GM23338 (cell line): ENCODE measurements at regions not wholly inside any gene's neighbourhood (a gene's known extent, or its start where the extent isn't known, plus 50 kb on each side); places are given as distances from the start of the nearest gene placed in this dataset.

ENCODE experiments used
- ATAC-seq: fragments of 200-7000 bp; cut with Tn5 transposase; 3 replicates; pipeline ENCODE4 v1.9.1; 2020
- DNase-seq: peaks from one replicate; pipeline ENCODE4 v3.0.0-alpha.2; 2015; ENCODE audit warnings: low spot score
- H2AFZ ChIP-seq: fragments of 200-600 bp; sonication (generic); 2 replicates; pipeline ENCODE4 v1.8.0; 2016; ENCODE audit warnings: antibody characterized with exemption, mild to moderate bottlenecking, moderate library complexity
- H3F3A ChIP-seq: fragments of 200-600 bp; sonication (generic); replicated peaks from 2 replicates; pipeline ENCODE4 v1.8.0; 2017; ENCODE audit warnings: antibody characterized with exemption, mixed run types, low read depth
- H3K27ac ChIP-seq: fragments of 200-600 bp; sonication (generic); 2 replicates; pipeline ENCODE4 v1.6.1; 2016; ENCODE audit warnings: low read depth
- H3K27me3 ChIP-seq: fragments of 200-600 bp; sonication (generic); 2 replicates; pipeline ENCODE4 v1.8.0; 2016; ENCODE audit warnings: mild to moderate bottlenecking, mixed run types, moderate library complexity; ENCODE audit not compliant: insufficient read depth
- H3K36me3 ChIP-seq: fragments of 200-600 bp; sonication (generic); 2 replicates; pipeline ENCODE4 v1.8.0; 2016; ENCODE audit warnings: mild to moderate bottlenecking; ENCODE audit not compliant: insufficient read depth
- H3K4me1 ChIP-seq: fragments of 200-600 bp; sonication (generic); 2 replicates; pipeline ENCODE4 v1.8.0; 2016; ENCODE audit warnings: mild to moderate bottlenecking, moderate library complexity; ENCODE audit not compliant: insufficient read depth
- H3K4me2 ChIP-seq: fragments of 200-600 bp; sonication (generic); 2 replicates; pipeline ENCODE4 v1.7.1; 2017; ENCODE audit warnings: mixed run types
- H3K4me3 ChIP-seq: fragments of 200-600 bp; sonication (generic); 2 replicates; pipeline ENCODE4 v1.6.1; 2016; ENCODE audit warnings: mixed run types
- H3K79me2 ChIP-seq: fragments of 200-600 bp; sonication (generic); replicated peaks from 2 replicates; pipeline ENCODE4 v1.8.0; 2017; ENCODE audit warnings: mild to moderate bottlenecking; ENCODE audit not compliant: insufficient read depth
- H3K9me2 ChIP-seq: fragments of 200-600 bp; sonication (generic); 2 replicates; pipeline ENCODE4 v1.8.0; 2017; ENCODE audit not compliant: insufficient read depth
- H4K20me1 ChIP-seq: fragments of 200-600 bp; sonication (generic); replicated peaks from 2 replicates; pipeline ENCODE4 v1.8.0; 2017; ENCODE audit warnings: mild to moderate bottlenecking; ENCODE audit not compliant: insufficient read depth
- H3K27ac Mint-ChIP-seq: 2 replicates; pipeline ENCODE4 v1.8.0; 2020; ENCODE audit warnings: inconsistent platforms, mild to moderate bottlenecking, moderate library complexity, mixed read lengths
- H3K27me3 Mint-ChIP-seq: 3 replicates; pipeline ENCODE4 v1.8.0; 2022; ENCODE audit warnings: low read depth, mild to moderate bottlenecking, moderate library complexity, mixed read lengths, inconsistent platforms; ENCODE audit not compliant: insufficient read depth, poor library complexity
- H3K36me3 Mint-ChIP-seq: 3 replicates; pipeline ENCODE4 v1.8.0; 2021; ENCODE audit warnings: low read depth, mild to moderate bottlenecking, inconsistent platforms, moderate library complexity, mixed read lengths
- H3K4me1 Mint-ChIP-seq: 3 replicates; pipeline ENCODE4 v1.8.0; 2020; ENCODE audit warnings: mild to moderate bottlenecking, inconsistent platforms, mixed read lengths
- H3K4me3 Mint-ChIP-seq: 3 replicates; pipeline ENCODE4 v1.8.0; 2021; ENCODE audit warnings: moderate library complexity, mild to moderate bottlenecking, inconsistent platforms, mixed read lengths
- H3K9me3 Mint-ChIP-seq: 3 replicates; pipeline ENCODE4 v1.8.0; 2020; ENCODE audit warnings: moderate library complexity, mild to moderate bottlenecking, inconsistent platforms, mixed read lengths
- EZH2phosphoT487 ChIP-seq: fragments of 200-600 bp; sonication (generic); IDR thresholded peaks from one replicate; pipeline ENCODE4 v1.8.1; 2018; ENCODE audit warnings: antibody characterized with exemption; ENCODE audit not compliant: unreplicated experiment
- JUNB ChIP-seq: IDR thresholded peaks from one replicate; pipeline ENCODE4 v1.6.1; 2016; ENCODE audit warnings: antibody characterized with exemption; ENCODE audit not compliant: unreplicated experiment
- NANOG ChIP-seq: IDR thresholded peaks from 2 replicates; pipeline ENCODE4 v1.6.1; 2016; ENCODE audit warnings: antibody characterized with exemption, borderline replicate concordance
- POLR2AphosphoS5 ChIP-seq: IDR thresholded peaks from 2 replicates; pipeline ENCODE4 v1.6.1; 2016; ENCODE audit warnings: antibody characterized with exemption, low read depth
- ZNF114 ChIP-seq: fragments of 250-450 bp; sonication (Bioruptor Pico); IDR thresholded peaks from 2 replicates; pipeline ENCODE4 v1.5.0; 2020; ENCODE audit warnings: mild to moderate bottlenecking, moderate library complexity
- ZNF331 ChIP-seq: fragments of 250-450 bp; sonication (Bioruptor Pico); IDR thresholded peaks from 2 replicates; pipeline ENCODE4 v1.5.0; 2020; ENCODE audit warnings: low read depth, mild to moderate bottlenecking, moderate library complexity
- TF ChIP-seq, protein P1 (sequence below), 2 experiments: fragments of 200-600 bp in 1 of 2; sonication (generic) in 1 of 2; conservative IDR thresholded peaks; 2 replicates each; pipeline versions ENCODE4 v1.5.1 to v1.6.1; 2016 to 2017; ENCODE audit warnings: antibody characterized with exemption in 2 of 2, low read depth in 2 of 2, mild to moderate bottlenecking in 2 of 2, moderate library complexity in 1 of 2
- TF ChIP-seq, protein P2 (sequence below): fragments of 250-450 bp; sonication (Bioruptor Pico); IDR thresholded peaks from 2 replicates; pipeline ENCODE4 v1.5.0; 2020; ENCODE audit warnings: mild to moderate bottlenecking, moderate library complexity

DNA sequence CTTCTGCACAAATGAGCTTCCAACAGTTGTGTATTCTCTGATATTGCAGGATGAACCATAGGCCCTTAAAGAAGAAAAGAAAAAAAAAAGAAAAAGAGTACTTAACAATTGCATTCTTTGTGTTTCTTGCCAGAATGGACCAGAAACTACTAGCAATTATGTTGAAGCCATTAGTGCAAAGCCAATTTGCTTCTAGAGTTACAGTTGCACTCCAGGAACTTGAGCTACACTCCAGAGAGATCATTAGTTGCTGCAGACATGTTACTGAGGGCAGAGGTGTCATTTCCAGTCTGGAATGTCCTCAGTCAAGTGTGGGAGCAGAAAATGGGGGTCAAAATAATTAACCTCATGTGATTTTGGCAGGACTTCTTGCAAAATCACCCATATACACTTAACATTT is 85.6 kb upstream of the CCL2 start:
- no peak overlapping the region for H3K4me3 Mint-ChIP-seq
- TF ChIP-seq, protein P1, sequence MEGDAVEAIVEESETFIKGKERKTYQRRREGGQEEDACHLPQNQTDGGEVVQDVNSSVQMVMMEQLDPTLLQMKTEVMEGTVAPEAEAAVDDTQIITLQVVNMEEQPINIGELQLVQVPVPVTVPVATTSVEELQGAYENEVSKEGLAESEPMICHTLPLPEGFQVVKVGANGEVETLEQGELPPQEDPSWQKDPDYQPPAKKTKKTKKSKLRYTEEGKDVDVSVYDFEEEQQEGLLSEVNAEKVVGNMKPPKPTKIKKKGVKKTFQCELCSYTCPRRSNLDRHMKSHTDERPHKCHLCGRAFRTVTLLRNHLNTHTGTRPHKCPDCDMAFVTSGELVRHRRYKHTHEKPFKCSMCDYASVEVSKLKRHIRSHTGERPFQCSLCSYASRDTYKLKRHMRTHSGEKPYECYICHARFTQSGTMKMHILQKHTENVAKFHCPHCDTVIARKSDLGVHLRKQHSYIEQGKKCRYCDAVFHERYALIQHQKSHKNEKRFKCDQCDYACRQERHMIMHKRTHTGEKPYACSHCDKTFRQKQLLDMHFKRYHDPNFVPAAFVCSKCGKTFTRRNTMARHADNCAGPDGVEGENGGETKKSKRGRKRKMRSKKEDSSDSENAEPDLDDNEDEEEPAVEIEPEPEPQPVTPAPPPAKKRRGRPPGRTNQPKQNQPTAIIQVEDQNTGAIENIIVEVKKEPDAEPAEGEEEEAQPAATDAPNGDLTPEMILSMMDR (conservative IDR thresholded peaks at IDR 0.05; ENCODE audit: low read depth in 2 of 2): no peak
- TF ChIP-seq EZH2phosphoT487 (no peak), ZNF331 (no peak), ZNF114 (no peak), NANOG (no peak), JUNB (no peak), POLR2AphosphoS5 (no peak)
- TF ChIP-seq, protein P2, sequence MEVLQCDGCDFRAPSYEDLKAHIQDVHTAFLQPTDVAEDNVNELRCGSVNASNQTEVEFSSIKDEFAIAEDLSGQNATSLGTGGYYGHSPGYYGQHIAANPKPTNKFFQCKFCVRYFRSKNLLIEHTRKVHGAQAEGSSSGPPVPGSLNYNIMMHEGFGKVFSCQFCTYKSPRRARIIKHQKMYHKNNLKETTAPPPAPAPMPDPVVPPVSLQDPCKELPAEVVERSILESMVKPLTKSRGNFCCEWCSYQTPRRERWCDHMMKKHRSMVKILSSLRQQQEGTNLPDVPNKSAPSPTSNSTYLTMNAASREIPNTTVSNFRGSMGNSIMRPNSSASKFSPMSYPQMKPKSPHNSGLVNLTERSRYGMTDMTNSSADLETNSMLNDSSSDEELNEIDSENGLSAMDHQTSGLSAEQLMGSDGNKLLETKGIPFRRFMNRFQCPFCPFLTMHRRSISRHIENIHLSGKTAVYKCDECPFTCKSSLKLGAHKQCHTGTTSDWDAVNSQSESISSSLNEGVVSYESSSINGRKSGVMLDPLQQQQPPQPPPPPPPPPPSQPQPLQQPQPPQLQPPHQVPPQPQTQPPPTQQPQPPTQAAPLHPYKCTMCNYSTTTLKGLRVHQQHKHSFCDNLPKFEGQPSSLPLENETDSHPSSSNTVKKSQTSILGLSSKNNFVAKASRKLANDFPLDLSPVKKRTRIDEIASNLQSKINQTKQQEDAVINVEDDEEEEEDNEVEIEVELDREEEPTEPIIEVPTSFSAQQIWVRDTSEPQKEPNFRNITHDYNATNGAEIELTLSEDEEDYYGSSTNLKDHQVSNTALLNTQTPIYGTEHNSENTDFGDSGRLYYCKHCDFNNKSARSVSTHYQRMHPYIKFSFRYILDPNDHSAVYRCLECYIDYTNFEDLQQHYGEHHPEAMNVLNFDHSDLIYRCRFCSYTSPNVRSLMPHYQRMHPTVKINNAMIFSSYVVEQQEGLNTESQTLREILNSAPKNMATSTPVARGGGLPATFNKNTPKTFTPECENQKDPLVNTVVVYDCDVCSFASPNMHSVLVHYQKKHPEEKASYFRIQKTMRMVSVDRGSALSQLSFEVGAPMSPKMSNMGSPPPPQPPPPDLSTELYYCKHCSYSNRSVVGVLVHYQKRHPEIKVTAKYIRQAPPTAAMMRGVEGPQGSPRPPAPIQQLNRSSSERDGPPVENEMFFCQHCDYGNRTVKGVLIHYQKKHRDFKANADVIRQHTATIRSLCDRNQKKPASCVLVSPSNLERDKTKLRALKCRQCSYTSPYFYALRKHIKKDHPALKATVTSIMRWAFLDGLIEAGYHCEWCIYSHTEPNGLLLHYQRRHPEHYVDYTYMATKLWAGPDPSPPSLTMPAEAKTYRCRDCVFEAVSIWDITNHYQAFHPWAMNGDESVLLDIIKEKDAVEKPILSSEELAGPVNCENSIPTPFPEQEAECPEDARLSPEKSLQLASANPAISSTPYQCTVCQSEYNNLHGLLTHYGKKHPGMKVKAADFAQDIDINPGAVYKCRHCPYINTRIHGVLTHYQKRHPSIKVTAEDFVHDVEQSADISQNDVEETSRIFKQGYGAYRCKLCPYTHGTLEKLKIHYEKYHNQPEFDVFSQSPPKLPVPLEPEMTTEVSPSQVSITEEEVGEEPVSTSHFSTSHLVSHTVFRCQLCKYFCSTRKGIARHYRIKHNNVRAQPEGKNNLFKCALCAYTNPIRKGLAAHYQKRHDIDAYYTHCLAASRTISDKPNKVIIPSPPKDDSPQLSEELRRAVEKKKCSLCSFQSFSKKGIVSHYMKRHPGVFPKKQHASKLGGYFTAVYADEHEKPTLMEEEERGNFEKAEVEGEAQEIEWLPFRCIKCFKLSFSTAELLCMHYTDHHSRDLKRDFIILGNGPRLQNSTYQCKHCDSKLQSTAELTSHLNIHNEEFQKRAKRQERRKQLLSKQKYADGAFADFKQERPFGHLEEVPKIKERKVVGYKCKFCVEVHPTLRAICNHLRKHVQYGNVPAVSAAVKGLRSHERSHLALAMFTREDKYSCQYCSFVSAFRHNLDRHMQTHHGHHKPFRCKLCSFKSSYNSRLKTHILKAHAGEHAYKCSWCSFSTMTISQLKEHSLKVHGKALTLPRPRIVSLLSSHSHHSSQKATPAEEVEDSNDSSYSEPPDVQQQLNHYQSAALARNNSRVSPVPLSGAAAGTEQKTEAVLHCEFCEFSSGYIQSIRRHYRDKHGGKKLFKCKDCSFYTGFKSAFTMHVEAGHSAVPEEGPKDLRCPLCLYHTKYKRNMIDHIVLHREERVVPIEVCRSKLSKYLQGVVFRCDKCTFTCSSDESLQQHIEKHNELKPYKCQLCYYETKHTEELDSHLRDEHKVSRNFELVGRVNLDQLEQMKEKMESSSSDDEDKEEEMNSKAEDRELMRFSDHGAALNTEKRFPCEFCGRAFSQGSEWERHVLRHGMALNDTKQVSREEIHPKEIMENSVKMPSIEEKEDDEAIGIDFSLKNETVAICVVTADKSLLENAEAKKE (CRISPR knock-in tag): no peak
- no peak overlapping the region for H3K27ac Mint-ChIP-seq

More for the DNA sequence above, 85.6 kb upstream of the CCL2 start:
- H3K9me2 ChIP-seq: peaks cover 24% of the 10 kb centered on the region; the same call in 1 of the 2 replicates
- H3K4me3 ChIP-seq: no peak overlapping the region
- H3K4me1 ChIP-seq: no peaks in the 10 kb centered on the region; the same call in 1 of the 2 replicates
- Mint-ChIP-seq H3K36me3 (peaks cover 5% of the 10 kb centered on the region; the same call in 2 of the 3 replicates), H3K27me3 (no peaks in the 10 kb centered on the region), H3K4me1 (peaks cover 17% of the 10 kb centered on the region), H3K9me3 (peaks cover 12% of the 10 kb centered on the region)
- no peaks in the 10 kb centered on the region for H3K79me2 ChIP-seq
- no peaks in the 10 kb centered on the region for H4K20me1 ChIP-seq
- no peaks in the 10 kb centered on the region for H3K27me3 ChIP-seq
- ATAC-seq (no peak), DNase-seq (no peak)
- H3F3A ChIP-seq: no peaks in the 10 kb centered on the region
- H3K36me3 ChIP-seq: no peaks in the 10 kb centered on the region
- no peak overlapping the region for H3K4me2 ChIP-seq
- H3K27ac ChIP-seq: no peak overlapping the region
- H2AFZ ChIP-seq: no peak overlapping the region
